Cardiac septum (tissue), 1 donor: ENCODE measurements at regions not wholly inside any gene's neighbourhood (a gene's known extent, or its start where the extent isn't known, plus 50 kb on each side); places are given as distances from the start of the nearest gene placed in this dataset.
"Not testable (repeated sequence)": the region's sequence is repeated elsewhere in the genome, so short reads cannot be mapped to it uniquely, and the experiment has no call there.

Source experiments
- DNase-seq: peaks from one replicate; pipeline ENCODE4 v3.0.0-alpha.2; 2020; ENCODE audit warnings: low spot score
- intact Hi-C: fragments of 100-400 bp; cut with DNase I; formaldehyde crosslinking; loops from one replicate; pipeline ENCODE4 v1.14.0; 2022
- donor health status: DM: no; HTN: no; CAD: no.

- DNase-seq = no peak
- intact Hi-C loops = no loop called here
Measured at GRCh38 chr10:25786161-25786560, 147.9 kb upstream of the MYO3A start.

- intact Hi-C loops = no loop called here
- DNase-seq = no peak
Measured at GRCh38 chr10:25786899-25787298, 147.1 kb upstream of the MYO3A start.

DNA sequence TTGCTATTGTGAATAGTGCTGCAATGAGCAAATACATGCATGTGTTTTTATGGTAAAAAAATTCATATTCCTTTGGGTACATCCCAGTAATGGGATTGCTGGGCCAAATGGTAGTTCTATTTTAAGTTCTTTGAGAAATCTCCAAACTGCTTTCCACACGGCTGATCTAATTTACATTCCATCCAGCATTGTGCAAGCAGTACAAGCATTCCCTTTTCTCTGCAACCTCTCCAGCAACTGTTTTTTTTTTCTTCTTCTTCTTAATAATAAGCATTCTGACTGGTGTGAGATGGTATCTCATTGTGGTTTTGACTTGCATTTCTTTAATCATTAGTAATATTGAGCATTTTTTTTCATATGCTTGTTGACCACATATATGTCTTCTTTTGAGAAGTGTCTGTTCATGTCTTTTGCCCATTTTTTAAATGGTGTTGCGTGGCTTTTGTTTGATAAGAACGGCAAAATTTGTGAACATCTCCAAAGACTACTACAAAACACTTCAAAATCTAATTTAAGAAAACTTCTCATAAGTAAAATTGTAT, 136.1 kb upstream of the MYO3A start:
- intact Hi-C loops = no loop called here
- DNase-seq = no peak

DNA sequence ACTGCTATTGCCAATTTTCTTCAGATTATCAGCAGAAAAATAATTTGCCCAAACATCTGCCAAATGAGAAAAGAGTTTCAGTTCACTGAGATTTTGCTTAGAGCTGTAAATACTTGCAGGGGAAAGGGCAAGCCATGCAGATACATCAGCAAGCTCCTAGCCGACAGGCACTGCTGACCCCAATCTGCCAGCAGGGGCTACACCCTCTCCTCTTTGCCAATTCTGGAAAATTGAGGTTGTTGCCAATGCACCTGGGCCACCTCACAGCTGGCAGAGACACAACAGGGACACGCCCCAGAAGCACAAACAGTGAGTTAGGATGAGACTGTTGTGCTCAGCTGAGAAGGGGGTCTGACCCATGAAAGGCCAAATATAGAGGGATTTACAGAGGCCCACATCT, 129.5 kb upstream of the MYO3A start:
- intact Hi-C loops = no loop called here
- no peak for DNase-seq

GRCh38 chr10:25805986-25806385, 128.0 kb upstream of the MYO3A start:
- intact Hi-C loops = no loop called here
- no peak for DNase-seq

GRCh38 chr10:25808372-25808771, 125.7 kb upstream of the MYO3A start:
- DNase-seq = no peak

DNA sequence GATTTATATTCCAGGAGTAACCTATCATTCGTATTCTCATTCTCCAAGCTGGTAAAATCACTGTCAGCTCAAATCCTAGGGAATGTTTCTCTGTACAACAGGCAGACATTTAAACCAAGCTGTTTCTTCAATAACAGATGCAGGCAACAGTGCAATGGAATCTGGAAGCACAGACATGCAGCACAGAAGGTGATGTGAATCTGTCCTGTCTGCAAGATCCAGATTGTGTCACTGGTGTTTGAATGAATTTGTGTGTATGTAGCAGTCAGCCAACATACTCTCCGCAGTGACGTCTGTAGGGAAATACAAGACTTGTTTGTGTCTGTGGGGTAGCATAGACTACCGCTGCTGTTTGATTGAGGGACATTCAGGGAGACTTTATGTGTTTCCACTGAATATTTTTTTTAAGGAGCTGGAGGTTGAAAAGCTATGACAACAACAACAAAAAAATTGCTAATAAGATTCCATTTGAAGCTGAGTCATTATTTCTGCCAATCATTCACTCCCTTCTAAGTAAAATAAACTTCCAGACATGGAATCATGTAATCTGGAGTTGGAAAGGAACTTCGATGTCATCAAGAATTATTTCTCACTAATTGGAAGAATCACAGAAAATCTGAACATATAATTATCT, 122.9 kb upstream of the MYO3A start:
- intact Hi-C loops = no loop called here
- no peak for DNase-seq

More at GRCh38 chr10:25808372-25808771, 125.7 kb upstream of the MYO3A start:
- intact Hi-C loops = no loop called here

DNA sequence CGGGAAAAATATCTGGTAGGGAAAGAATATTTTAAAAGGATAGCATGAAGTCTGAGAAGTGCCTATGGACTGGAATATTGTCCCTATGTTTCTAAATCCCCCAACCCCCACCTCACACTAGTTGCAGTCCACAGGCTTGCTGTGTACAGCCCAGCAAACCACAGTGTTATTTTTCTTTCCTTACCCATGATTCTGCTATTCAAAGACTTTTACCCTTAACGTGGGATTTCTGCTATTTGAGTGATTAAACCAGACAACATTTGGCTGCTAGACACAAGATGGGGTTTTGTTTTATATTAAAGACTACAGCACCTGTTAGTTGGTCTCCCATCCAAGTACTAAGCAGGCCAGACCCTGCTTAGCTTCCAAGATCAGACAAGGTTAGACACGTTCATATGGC, 120.5 kb upstream of the MYO3A start:
- intact Hi-C loops = no loop called here
- DNase-seq = no peak

DNA sequence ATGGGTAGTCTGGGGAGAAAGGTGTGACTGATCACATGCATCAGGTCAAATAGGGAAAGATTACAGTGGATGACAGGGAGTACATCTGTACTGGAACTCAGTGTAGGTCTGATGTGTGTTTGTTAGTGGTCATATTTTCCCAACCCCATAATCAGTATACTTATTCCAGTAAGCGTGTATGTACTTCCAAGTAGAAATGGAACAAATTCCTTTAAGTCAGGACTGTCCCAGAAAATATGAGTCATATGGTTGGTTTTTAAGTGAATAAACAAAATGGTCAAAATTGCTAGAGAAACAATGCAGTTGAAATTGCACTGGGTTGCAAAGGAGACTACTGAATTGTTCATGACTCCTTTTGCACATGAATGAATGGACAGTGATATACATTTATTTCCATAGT, 118.8 kb upstream of the MYO3A start:
- intact Hi-C loops = no loop called here
- DNase-seq = no peak

DNA sequence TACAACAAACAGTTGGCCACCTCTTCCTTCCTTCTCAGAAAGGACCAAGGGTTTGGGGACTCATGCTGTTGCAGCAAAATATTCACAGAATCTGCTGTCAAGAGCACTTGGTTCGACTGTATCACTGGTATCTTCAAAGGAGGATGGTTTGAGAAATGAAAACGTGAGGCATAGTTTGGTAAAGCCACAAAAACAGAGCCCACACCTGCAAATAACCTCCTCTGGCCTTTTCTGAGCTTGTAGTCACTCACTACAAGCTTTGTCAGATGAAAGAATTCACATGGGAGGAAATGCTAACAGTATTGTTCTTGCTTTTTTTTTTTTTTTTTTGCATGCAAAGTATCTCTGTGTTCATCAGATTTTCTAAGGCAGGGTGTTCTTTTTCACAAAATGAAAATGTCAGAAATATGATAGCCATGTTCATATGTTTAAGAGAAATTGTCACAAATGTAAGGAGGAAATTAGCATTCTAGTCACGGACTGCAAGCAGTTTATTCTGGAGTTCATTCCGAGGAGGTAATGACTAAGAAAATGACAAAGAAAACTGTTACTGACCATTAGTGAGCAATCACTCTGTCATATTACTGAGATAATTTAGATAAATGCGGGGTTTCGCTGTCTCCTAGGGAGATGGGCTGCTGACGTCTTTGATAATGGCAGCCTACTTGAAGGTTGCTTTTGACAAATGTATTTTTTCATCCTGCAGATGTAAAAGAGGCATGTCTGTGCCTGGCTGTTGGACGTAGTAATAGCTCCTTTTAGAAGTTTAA, 117.8 kb upstream of the MYO3A start:
- intact Hi-C loops = no loop called here

GRCh38 chr10:25817200-25817599, 116.8 kb upstream of the MYO3A start:
- intact Hi-C loops = no loop called here
- no peak for DNase-seq

More for the DNA sequence above, 117.8 kb upstream of the MYO3A start:
- DNase-seq = no peak

DNA sequence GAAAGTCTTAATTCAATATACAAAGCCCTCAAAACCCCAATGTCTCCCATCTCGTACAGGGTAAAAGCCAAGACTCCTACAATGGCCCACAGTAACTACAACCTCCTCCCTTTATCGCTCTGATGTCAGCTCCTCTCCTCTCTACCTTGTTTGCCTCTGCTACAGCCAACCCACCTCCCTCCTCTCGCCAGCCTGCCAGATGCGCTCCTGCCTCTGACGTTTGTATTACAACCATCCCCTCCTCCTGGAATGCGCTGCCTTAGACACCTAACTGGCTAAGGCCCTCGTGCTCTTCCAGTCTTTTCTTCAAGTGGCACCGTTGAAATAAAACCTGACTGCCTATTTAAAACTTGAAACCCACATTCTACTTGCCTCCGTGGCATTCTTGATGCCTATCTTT, 115.3 kb upstream of the MYO3A start:
- DNase-seq = no peak
- intact Hi-C loops = no loop called here

- intact Hi-C loops = no loop called here
- DNase-seq = no peak
Measured at GRCh38 chr10:25820472-25820871, 113.6 kb upstream of the MYO3A start.

GRCh38 chr10:25820874-25821273, 113.2 kb upstream of the MYO3A start:
- intact Hi-C loops = no loop called here
- DNase-seq = no peak

- intact Hi-C loops = no loop called here
- no peak for DNase-seq
Measured at GRCh38 chr10:25824050-25824449, 110.0 kb upstream of the MYO3A start.

DNA sequence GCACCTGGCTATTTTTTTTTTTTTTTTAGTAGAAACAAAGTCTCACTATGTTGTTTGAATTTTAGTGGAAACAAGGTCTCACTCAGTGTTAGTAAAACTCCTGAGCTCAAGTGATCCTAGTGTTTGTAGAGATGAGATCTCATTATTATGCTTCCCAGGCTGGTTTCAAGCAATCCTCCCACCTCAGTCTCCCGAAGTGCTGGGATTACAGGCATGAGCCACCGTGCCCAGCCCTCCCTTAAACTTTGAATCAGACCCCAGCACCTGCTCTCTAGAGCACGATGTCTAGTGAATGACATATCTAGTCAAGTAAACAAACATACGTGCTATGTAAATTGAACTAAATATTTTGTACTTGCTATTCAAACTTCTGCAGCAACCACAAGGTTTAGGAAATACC, 105.6 kb upstream of the MYO3A start:
- DNase-seq = no peak
- intact Hi-C loops = no loop called here

- no peak for DNase-seq
- intact Hi-C loops = no loop called here
Measured at GRCh38 chr10:25831080-25831479, 102.9 kb upstream of the MYO3A start.

DNA sequence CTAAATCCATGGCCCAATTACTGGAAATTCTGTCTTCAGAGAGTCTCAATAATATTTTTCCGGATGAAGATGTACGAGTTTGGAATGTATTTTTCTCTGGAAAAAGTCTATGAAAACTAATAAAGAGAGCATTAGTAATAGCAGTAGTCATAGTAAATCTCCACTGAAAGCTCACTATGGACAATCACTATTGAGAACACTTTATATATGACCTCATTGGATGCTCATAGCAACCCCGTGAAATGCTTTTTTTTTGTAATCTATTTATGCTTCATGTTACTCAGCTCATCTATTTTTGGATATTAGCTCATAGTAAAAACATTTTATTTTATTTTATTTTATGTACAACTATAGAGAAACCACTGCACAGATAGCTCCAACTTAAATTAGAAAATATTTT, 94.3 kb upstream of the MYO3A start:
- no peak for DNase-seq
- intact Hi-C loops = no loop called here

DNA sequence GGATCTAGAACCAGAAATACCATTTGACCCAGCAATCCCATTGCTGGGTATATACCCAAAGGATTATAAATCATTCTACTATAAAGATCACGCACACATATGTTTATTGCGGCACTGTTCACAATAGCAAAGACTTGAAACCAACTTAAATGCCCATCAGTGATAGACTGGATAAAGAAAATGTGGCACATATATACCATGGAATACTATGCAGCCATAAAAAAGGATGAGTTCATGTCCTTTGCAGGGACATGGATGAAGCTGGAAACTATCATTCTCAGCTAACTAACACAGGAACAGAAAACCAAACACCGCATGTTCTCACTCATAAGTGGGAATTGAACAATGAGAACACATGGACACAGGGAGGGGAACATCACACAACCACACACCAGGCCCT, 93.2 kb upstream of the MYO3A start:
- intact Hi-C loops, DNase-seq: not testable (repeated sequence)

GRCh38 chr10:25842146-25842545, 91.9 kb upstream of the MYO3A start:
- no peak for DNase-seq
- intact Hi-C loops = no loop called here

- no peak for DNase-seq
- intact Hi-C loops = no loop called here
Measured at GRCh38 chr10:25843551-25844170, 90.4 kb upstream of the MYO3A start.
